GM19463 (cell line): ENCODE measurements at regions not wholly inside any gene's neighbourhood (a gene's known extent, or its start where the extent isn't known, plus 50 kb on each side); places are given as distances from the start of the nearest gene placed in this dataset.

Experiments used
- ATAC-seq: cut with Tn5 transposase; IDR thresholded peaks from one replicate; pipeline ENCODE4 v1.9.1; 2021; ENCODE audit warnings: mild to moderate bottlenecking, moderate library complexity; ENCODE audit not compliant: unreplicated experiment

GRCh38 chrX:148361641-148362040, 138.8 kb upstream of the AFF2 start:
- no peak for ATAC-seq

GRCh38 chrX:148363471-148364235, 136.8 kb upstream of the AFF2 start:
- no peak for ATAC-seq

GRCh38 chrX:148365233-148365632, 135.2 kb upstream of the AFF2 start:
- no peak for ATAC-seq

- no peak for ATAC-seq
These were observed 129.1 kb upstream of the AFF2 start for GRCh38 chrX:148371291-148371690.

GRCh38 chrX:148372925-148373324, 127.5 kb upstream of the AFF2 start:
- ATAC-seq, result no peak

- ATAC-seq, result no peak
These were observed 124.1 kb upstream of the AFF2 start for GRCh38 chrX:148376342-148376741.

GRCh38 chrX:148380107-148380506, 120.3 kb upstream of the AFF2 start:
- ATAC-seq, result no peak

- ATAC-seq, result peak; percentile 95
These were observed 119.5 kb upstream of the AFF2 start for GRCh38 chrX:148380650-148381561.

GRCh38 chrX:148381603-148382002, 118.8 kb upstream of the AFF2 start:
- ATAC-seq, result peak; percentile 7

GRCh38 chrX:148382983-148383382, 117.4 kb upstream of the AFF2 start:
- ATAC-seq, result no peak

- no peak for ATAC-seq
These were observed 114.9 kb upstream of the AFF2 start for GRCh38 chrX:148385471-148385870.

GRCh38 chrX:148389629-148390028, 110.8 kb upstream of the AFF2 start:
- no peak for ATAC-seq

GRCh38 chrX:148412006-148412405, 88.4 kb upstream of the AFF2 start:
- ATAC-seq, result no peak

GRCh38 chrX:148416142-148416541, 84.3 kb upstream of the AFF2 start:
- no peak for ATAC-seq

GRCh38 chrX:148416931-148417330, 83.5 kb upstream of the AFF2 start:
- ATAC-seq, result no peak

GRCh38 chrX:148417934-148418333, 82.5 kb upstream of the AFF2 start:
- ATAC-seq, result no peak

GRCh38 chrX:148422526-148422925, 77.9 kb upstream of the AFF2 start:
- ATAC-seq, result no peak

- ATAC-seq, result no peak
These were observed 75.8 kb upstream of the AFF2 start for GRCh38 chrX:148424570-148424969.

- no peak for ATAC-seq
These were observed 74.0 kb upstream of the AFF2 start for GRCh38 chrX:148426467-148426866.

GRCh38 chrX:148441387-148441786, 59.0 kb upstream of the AFF2 start:
- ATAC-seq, result no peak

- ATAC-seq, result no peak
These were observed 57.2 kb upstream of the AFF2 start for GRCh38 chrX:148443216-148443615.

GRCh38 chrX:148448686-148449085, 51.7 kb upstream of the AFF2 start:
- ATAC-seq, result no peak
